Esophagus squamous epithelium (tissue), 4 donors: ENCODE measurements at regions not wholly inside any gene's neighbourhood (a gene's known extent, or its start where the extent isn't known, plus 50 kb on each side); places are given as distances from the start of the nearest gene placed in this dataset.

Experiments
- POLR2A ChIP-seq, 4 donors: fragments of 450-650 bp; IDR thresholded peaks; one replicate each; pipeline ENCODE4 v1.6.1; 2017; ENCODE audit warnings: antibody characterized with exemption in 4 of 4, mild to moderate bottlenecking in 4 of 4, moderate library complexity in 3 of 4
- TF ChIP-seq, protein P1 (sequence below), 6 experiments: fragments of 450-650 bp in 4 of 6; fragments of 200-600 bp in 2 of 6; sonication (generic) in 2 of 6; IDR thresholded peaks; one replicate each; pipeline ENCODE4 v1.5.1; 2016 to 2019; ENCODE audit warnings: antibody characterized with exemption in 6 of 6, mild to moderate bottlenecking in 4 of 6, moderate library complexity in 4 of 6

DNA sequence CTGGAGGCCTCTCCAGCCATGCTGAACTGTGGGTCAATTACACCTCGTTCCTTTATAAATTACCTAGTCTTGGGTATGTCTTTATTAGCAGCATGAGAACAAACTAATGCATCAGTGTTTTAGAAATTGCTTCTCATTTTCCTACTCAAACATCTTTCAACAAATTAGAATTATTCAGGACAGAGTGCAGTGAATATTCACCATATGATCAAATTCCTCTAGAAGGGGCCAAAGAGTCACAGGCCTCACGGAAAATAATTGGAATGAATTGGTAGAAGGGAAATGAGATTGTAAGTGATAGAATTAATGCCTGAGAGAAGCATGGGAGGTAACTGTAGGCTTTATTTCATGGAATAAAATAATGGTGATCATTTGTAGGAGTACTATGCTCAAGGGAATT is 50.5 kb upstream of the CDH11 start:
- no peak for TF ChIP-seq POLR2A (IDR thresholded peaks at IDR 0.05)
- TF ChIP-seq, protein P1, sequence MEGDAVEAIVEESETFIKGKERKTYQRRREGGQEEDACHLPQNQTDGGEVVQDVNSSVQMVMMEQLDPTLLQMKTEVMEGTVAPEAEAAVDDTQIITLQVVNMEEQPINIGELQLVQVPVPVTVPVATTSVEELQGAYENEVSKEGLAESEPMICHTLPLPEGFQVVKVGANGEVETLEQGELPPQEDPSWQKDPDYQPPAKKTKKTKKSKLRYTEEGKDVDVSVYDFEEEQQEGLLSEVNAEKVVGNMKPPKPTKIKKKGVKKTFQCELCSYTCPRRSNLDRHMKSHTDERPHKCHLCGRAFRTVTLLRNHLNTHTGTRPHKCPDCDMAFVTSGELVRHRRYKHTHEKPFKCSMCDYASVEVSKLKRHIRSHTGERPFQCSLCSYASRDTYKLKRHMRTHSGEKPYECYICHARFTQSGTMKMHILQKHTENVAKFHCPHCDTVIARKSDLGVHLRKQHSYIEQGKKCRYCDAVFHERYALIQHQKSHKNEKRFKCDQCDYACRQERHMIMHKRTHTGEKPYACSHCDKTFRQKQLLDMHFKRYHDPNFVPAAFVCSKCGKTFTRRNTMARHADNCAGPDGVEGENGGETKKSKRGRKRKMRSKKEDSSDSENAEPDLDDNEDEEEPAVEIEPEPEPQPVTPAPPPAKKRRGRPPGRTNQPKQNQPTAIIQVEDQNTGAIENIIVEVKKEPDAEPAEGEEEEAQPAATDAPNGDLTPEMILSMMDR (IDR thresholded peaks at IDR 0.05) = no peak
